OCI-M2 (cell line): ENCODE measurements at regions not wholly inside any gene's neighbourhood (a gene's known extent, or its start where the extent isn't known, plus 50 kb on each side); places are given as distances from the start of the nearest gene placed in this dataset.

ENCODE experiments used
- DNase-seq: peaks from one replicate; lab custom pipeline; 2025; ENCODE audit not compliant: unreplicated experiment; lab: John Stamatoyannopoulos, UW

DNA sequence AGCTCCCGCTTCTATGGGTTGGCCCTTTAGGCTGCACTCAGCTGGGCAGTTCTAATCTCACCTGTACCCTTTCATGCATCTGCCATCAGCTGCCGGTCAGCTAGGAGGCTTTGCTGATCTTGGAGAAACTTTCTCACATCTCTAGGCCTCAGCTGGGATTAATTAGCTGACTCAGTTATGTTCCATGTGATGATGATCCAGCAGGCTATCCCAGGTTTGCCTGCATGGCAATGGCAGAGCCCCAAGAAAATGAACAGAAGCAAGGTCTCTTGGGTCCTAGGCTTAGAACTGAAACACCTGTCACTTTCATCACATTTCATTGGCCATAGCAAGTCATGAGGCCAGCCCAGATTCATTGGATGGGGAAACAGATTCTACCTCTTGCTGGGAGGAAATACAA is 304.6 kb upstream of the TBC1D5 start:
- DNase-seq: no peak

- no peak for DNase-seq
Observed at GRCh38 chr3:18046131-18046915, 303.9 kb upstream of the TBC1D5 start.

- no peak for DNase-seq
Observed at GRCh38 chr3:18044971-18045880, 302.8 kb upstream of the TBC1D5 start.

GRCh38 chr3:18044191-18044590 is 301.8 kb upstream of the TBC1D5 start:
- DNase-seq: no peak

DNA sequence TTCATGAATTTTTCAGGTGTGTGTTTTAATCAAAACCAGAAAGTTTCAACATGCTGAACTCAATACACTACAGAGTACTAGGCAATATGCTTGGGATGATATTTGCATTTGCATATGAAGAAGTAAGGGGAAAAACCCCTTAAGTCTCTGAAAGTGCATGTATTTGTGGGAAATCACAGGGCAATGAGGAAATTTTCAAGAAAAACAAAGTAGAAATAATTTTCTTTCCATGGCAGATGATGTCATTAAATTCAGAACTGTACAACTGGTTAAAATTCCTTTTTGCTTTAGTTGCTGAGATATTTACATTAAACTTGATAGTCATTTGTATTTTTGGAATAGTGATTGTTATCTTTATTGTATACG is 294.0 kb upstream of the TBC1D5 start:
- DNase-seq: no peak

DNA sequence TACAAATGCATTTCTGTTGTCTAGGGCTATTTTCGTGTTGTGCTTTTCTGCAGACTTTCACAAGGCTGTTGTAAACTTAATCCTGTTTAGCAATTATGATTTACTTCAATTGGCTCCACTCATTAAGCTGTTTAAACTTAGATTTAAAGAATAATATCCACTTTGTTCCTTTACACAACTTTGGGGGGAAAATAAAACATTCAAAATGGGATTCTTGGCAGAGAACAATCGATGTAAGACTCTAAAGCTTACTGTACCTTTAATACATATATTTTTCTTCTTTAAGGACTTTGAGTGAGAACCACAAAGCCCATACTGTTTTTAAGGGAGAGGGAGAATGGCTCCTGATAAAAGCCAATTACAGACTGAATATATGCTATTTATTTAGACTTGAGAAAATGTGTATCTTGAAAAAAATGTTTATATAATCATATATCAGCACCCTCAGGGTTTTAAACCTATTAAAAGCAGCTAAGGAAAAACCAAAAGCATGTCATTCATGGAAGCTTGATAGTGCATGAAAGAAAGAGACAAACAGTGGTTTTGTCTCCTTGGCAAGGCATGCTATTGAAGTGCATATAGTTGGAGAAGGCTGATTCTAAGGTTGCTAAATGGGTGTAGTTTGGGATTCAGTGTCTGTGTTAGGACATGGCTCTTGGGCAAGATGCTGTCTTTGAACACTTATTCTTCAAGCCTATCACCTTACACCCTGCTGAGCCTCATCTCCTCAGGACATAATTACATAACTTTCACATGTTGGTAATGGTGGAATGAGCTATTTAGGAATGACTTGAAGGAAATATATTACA is 293.4 kb upstream of the TBC1D5 start:
- DNase-seq: no peak

DNA sequence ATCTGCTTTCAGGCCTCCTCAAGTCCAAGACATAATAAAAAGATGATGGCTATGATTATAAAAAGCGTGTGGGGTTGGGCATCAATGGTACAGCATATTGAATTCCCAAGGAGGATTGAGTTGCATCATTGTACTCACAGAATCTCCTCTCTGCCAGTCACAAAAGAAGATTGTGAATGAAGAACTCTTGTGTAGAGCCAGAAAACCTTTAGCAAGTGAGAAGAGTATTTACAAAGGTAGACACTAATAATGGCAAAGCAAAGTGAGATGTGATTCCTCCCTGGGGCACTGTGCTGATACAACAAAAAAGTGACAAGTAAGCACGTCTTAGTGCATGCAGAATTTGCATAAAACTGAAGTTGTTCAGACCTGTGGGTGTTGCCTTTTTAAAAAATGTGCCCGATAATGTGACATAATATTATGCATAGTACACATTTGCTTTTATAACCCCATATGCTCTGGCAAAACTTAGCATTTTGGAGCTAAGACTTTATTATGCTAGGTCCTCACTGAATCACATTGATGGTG is 291.2 kb upstream of the TBC1D5 start:
- no peak for DNase-seq

DNA sequence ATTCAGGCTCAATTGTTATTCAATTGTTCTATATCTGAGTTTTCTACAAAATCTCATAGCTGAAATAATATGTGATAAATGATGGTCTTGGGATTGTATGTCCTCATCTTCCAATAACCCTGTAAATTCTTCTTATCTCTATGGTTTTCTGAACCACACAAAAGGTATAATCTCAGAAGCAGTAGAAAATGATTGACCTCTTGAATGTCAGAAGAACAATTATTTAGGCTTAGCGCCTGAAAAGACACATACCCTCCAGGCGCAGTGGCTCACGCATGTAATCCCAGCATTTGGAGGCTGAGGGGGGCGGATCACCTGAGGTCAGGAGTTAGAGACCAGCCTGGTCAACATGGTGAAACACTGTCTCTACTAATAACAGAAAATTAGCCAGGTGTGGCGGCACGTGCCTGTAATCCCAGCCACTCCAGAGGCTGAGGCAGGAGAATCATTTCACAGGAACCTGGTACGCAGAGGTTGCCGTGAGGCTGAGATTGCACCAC is 288.0 kb upstream of the TBC1D5 start:
- DNase-seq: no peak

DNA sequence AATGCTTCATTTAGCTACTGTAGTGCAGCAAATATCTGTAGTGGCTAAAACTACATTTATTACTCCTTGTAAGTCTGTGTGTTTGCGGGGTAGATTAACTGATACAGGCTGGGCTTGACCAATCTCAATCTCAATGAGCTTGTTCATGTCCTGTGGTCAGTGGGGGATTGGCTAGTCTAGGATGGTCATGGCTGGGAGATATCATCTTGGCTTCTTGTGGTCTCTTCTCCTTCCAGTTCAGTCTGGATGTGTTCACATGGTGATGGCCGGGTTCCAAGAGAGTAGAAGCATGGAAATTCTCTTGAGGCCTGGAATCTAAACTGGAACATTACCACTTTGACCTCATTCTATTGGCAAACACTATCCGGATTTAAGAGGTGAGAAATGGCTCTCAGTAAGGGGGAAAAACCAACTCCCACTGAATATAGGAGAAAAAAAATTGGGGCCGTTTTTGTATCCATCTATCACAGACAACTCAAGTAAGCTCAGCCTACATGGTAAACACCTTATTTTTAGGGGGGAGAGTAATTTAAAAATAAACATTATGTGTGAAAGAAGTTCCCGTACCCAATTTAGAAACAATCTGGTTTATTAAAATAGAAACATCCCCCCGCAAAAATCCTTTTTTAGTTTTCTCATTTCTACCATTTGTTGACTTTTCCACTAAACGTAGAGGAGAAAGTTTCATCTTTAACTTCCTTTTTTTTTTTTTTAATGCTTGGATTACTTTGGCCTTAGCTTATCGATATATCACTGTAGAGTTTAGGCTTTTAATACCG is 284.9 kb upstream of the TBC1D5 start:
- no peak for DNase-seq

GRCh38 chr3:18024715-18025114 is 282.3 kb upstream of the TBC1D5 start:
- no peak for DNase-seq

- DNase-seq: no peak
Observed at GRCh38 chr3:18019161-18019495, 276.7 kb upstream of the TBC1D5 start.

DNA sequence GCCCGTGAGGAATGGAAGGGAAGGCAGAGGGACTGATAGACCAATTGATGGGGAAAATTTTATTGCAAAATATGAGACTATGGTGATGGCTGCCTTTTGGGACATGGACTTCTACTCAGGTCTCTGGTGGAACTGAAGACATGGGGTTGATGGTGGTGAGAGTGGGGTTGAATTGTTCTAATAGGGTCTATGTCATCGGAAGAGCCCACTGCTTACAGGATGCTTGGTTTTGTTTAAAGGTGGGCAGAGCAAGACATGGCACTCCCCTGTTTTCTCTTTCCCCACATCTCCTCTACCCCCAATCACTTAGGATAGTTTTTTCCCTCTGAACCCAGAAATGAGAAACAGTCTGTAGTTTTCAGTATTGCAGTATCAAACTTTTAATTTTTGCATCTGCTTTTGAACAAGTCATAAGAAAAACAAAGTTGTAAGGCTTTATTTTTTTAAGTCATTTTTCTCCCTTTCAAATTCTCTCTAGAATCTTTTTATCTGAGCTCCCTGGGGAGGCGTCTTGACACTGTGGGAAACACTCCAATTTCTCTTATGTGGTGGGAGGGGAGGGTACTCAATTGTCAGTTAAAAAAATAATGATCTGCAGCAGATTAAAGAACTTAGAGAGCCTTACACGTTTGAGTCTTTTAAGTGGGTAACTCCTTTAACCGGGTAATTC is 276.2 kb upstream of the TBC1D5 start:
- no peak for DNase-seq

DNA sequence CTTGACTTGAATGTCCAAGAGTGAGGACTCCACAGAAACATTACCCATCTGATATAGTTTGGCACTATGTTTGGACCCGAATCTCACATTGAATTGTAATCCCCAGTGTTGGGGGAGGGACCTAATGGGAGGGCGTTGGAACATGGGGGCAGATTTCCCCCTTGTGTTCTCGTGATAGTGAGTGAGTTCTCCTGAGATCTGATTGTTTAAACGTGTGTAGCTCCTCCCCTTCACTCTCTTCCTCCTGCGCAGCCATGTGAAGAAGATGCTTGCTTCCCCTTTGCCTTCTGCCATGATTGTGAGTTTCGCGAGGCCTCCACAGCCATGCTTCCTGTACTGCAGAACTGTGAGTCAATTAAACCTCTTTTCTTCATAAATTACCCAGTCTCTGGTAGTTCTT is 273.9 kb upstream of the TBC1D5 start:
- no peak for DNase-seq

DNA sequence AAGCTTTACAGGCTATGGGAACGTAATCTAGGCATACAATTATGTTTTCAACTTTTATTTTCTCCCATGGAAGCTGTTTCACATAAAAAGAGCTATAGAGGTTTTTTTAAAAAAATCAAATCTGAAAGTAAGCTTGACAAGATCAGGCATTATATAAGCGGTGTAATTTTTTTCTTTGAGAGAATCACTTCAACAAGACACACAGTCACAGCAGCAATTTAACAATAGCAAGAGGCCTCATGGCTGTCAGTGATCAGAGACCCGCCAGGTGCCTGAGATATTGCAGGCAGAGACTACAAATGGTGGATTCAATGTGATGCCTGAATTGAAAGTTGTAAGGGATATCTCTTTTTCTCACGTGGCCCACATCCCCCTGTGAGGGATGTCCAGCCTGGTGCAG is 270.5 kb upstream of the TBC1D5 start:
- no peak for DNase-seq

- no peak for DNase-seq
Observed at GRCh38 chr3:18012436-18012835, 270.0 kb upstream of the TBC1D5 start.

DNA sequence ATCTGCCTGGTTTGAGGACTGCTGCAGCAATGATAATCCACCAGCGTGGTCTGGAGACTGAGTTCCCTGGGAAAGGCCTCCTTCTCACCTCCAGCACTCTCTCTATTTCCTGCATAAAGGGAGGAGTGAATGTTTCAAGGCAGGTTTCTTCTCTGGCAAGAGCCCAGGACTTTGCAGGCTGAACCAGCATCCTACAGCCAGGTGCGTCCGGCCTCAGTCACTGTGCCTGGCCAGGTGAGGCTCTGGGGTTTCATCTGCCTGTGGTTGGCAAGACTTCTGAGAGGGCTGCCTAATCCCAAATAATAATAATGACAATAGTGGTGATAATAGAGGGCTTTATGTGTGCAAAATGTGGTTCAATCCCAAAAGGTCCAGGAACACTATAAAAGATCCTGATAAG is 269.0 kb upstream of the TBC1D5 start:
- DNase-seq: no peak

DNA sequence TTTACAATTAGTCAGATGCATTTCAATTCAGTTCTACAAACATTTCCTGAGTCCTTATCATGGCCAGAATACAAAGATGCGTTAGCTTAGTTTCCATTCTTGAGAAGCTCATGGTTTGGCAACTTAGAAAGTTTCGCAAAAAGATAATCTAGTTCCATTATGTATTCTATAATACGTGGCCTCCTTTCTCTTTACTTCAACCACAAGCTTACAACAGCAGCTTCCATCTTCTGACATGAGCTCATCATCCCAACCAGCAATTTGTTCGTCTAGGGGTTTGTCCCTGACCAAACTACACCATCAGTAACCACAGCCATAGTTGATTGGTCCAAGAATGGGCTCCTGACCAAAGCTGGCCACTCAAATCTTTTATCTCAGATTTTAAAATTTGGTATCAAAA is 267.6 kb upstream of the TBC1D5 start:
- no peak for DNase-seq

- no peak for DNase-seq
Observed at GRCh38 chr3:18008706-18009368, 266.4 kb upstream of the TBC1D5 start.

DNA sequence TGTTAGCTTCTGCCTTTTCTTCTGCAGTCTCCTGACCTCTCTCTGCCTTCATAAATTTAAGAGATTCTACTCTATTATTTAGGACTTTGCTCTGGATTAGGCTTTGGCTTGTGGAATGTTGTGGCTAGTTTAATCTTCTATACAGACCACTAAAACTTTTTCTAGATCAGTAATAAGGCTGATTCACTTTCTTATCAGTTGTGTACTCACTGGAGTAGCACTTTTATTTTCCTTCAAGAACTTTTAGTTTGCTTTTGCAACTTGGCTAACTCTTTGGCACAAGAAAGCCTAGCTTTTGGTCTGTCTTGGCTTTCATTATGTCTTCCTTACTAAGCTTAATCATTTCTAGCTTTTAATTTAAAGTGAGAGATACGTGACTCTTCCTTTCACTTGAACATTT is 265.5 kb upstream of the TBC1D5 start:
- no peak for DNase-seq
